ENCODE measurements at regions not wholly inside any gene's neighbourhood (a gene's known extent, or its start where the extent isn't known, plus 50 kb on each side); places are given as distances from the start of the nearest gene placed in this dataset.

GRCh38 chr5:167393358-167393757 is 898.1 kb upstream of the WWC1 start:
- TF ChIP-seq CTCF (IDR thresholded peaks at IDR 0.05; ENCODE audit: extremely low read depth, missing control alignments), result no peak

GRCh38 chr5:167402671-167403070 is 888.8 kb upstream of the WWC1 start:
- no peak for DNase-seq (ENCODE audit: low spot score)
- no peak for TF ChIP-seq CTCF (IDR thresholded peaks at IDR 0.05; ENCODE audit: extremely low read depth, missing control alignments)

More at GRCh38 chr5:167393358-167393757, 898.1 kb upstream of the WWC1 start:
- no peak for DNase-seq (ENCODE audit: low spot score)

- DNase-seq (ENCODE audit: low spot score), result no peak
- no peak for TF ChIP-seq CTCF (IDR thresholded peaks at IDR 0.05; ENCODE audit: extremely low read depth, missing control alignments)
Measured at GRCh38 chr5:167406513-167406912, 884.9 kb upstream of the WWC1 start.

- TF ChIP-seq CTCF (IDR thresholded peaks at IDR 0.05; ENCODE audit: extremely low read depth, missing control alignments), result no peak
- DNase-seq (ENCODE audit: low spot score), result no peak
Measured at GRCh38 chr5:167412556-167412955, 878.9 kb upstream of the WWC1 start.

- TF ChIP-seq CTCF (IDR thresholded peaks at IDR 0.05; ENCODE audit: extremely low read depth, missing control alignments), result no peak
- no peak for DNase-seq (ENCODE audit: low spot score)
Measured at GRCh38 chr5:167413506-167413905, 877.9 kb upstream of the WWC1 start.

GRCh38 chr5:167414611-167415010 is 876.8 kb upstream of the WWC1 start:
- TF ChIP-seq CTCF (IDR thresholded peaks at IDR 0.05; ENCODE audit: extremely low read depth, missing control alignments), result no peak
- no peak for DNase-seq (ENCODE audit: low spot score)

GRCh38 chr5:167415779-167416746 is 875.4 kb upstream of the WWC1 start:
- TF ChIP-seq CTCF (IDR thresholded peaks at IDR 0.05; ENCODE audit: extremely low read depth, missing control alignments), result no peak
- no peak for DNase-seq (ENCODE audit: low spot score)
